H9 (cell line): ENCODE measurements at regions not wholly inside any gene's neighbourhood (a gene's known extent, or its start where the extent isn't known, plus 50 kb on each side); places are given as distances from the start of the nearest gene placed in this dataset.

Source experiments
- DNase-seq: peaks from one replicate; pipeline ENCODE4 v3.0.0-alpha.2; 2017
- H2AFZ ChIP-seq: one replicate; pipeline ENCODE4 v1.6.1; 2013; ENCODE audit warnings: mild to moderate bottlenecking, low read length, control low read depth, moderate library complexity
- H2AK5ac ChIP-seq: 2 replicates; pipeline ENCODE4 v1.6.1; 2013; ENCODE audit warnings: low read length, control low read depth, mixed read lengths; ENCODE audit not compliant: insufficient read length
- H2BK120ac ChIP-seq: one replicate; pipeline ENCODE4 v1.6.1; 2013; ENCODE audit warnings: low read depth, mild to moderate bottlenecking, low read length, control low read depth, inconsistent platforms; ENCODE audit not compliant: poor library complexity, severe bottlenecking
- H2BK12ac ChIP-seq: 2 replicates; pipeline ENCODE4 v1.6.1; 2013; ENCODE audit warnings: low read length, control low read depth, mixed read lengths, low read depth; ENCODE audit not compliant: insufficient read length
- H2BK15ac ChIP-seq: 2 replicates; pipeline ENCODE4 v1.6.1; 2013; ENCODE audit warnings: low read depth, low read length, control low read depth
- H2BK20ac ChIP-seq: one replicate; pipeline ENCODE4 v1.6.1; 2013; ENCODE audit warnings: low read depth, mild to moderate bottlenecking, low read length, control low read depth, inconsistent platforms; ENCODE audit not compliant: poor library complexity, severe bottlenecking
- H2BK5ac ChIP-seq: 2 replicates; pipeline ENCODE4 v1.6.1; 2013; ENCODE audit warnings: low read length, control low read depth, mixed read lengths; ENCODE audit not compliant: insufficient read length
- H3K14ac ChIP-seq: 2 replicates; pipeline ENCODE4 v1.6.1; 2013; ENCODE audit warnings: low read length, control low read depth; ENCODE audit not compliant: insufficient read depth
- H3K18ac ChIP-seq: 2 replicates; pipeline ENCODE4 v1.6.1; 2013; ENCODE audit warnings: low read depth, mild to moderate bottlenecking, mixed read lengths, low read length, control low read depth; ENCODE audit not compliant: insufficient read length
- H3K23ac ChIP-seq: 2 replicates; pipeline ENCODE4 v1.6.1; 2013; ENCODE audit warnings: low read length, control low read depth, mixed read lengths, low read depth; ENCODE audit not compliant: insufficient read length
- H3K23me2 ChIP-seq: 2 replicates; pipeline ENCODE4 v1.6.1; 2013; ENCODE audit warnings: low read depth, mild to moderate bottlenecking, mixed read lengths, low read length, control low read depth; ENCODE audit not compliant: insufficient read length, poor library complexity, severe bottlenecking
- H3K27ac ChIP-seq: 2 replicates; pipeline ENCODE4 v1.5.1; 2013; ENCODE audit warnings: low read length, control low read depth, mixed read lengths, low read depth; ENCODE audit not compliant: insufficient read length
- H3K27me3 ChIP-seq: 2 replicates; pipeline ENCODE4 v1.6.1; 2013; ENCODE audit warnings: low read length, control low read depth, inconsistent platforms; ENCODE audit not compliant: insufficient read depth
- H3K4ac ChIP-seq: 2 replicates; pipeline ENCODE4 v1.6.1; 2013; ENCODE audit warnings: low read depth, mild to moderate bottlenecking, control low read depth, inconsistent platforms, low read length, moderate library complexity
- H3K4me1 ChIP-seq: 2 replicates; pipeline ENCODE4 v1.6.1; 2013; ENCODE audit warnings: low read length, control low read depth, inconsistent platforms; ENCODE audit not compliant: insufficient read depth
- H3K4me2 ChIP-seq: 2 replicates; pipeline ENCODE4 v1.6.1; 2013; ENCODE audit warnings: low read length, control low read depth, mixed read lengths; ENCODE audit not compliant: insufficient read length, insufficient read depth
- H3K56ac ChIP-seq: 2 replicates; pipeline ENCODE4 v1.6.1; 2013; ENCODE audit warnings: low read depth, mild to moderate bottlenecking, mixed read lengths, low read length, control low read depth; ENCODE audit not compliant: insufficient read length
- H3K79me1 ChIP-seq: 2 replicates; pipeline ENCODE4 v1.6.1; 2013; ENCODE audit warnings: low read depth, mild to moderate bottlenecking, moderate library complexity, low read length, control low read depth, inconsistent platforms; ENCODE audit not compliant: insufficient read depth, poor library complexity, severe bottlenecking
- H3K79me2 ChIP-seq: 2 replicates; pipeline ENCODE4 v1.6.1; 2013; ENCODE audit warnings: low read length, control low read depth, inconsistent platforms; ENCODE audit not compliant: insufficient read depth
- H3K9ac ChIP-seq: 2 replicates; pipeline ENCODE4 v1.6.1; 2013; ENCODE audit warnings: low read length, control low read depth, mixed read lengths; ENCODE audit not compliant: insufficient read length; ENCODE audit errors: extremely low read depth
- H3K9me3 ChIP-seq: one replicate; pipeline ENCODE4 v1.6.1; 2013; ENCODE audit warnings: low read depth, low read length, inconsistent platforms; ENCODE audit not compliant: control insufficient read depth
- H3T11ph ChIP-seq: one replicate; pipeline ENCODE4 v1.6.1; 2013; ENCODE audit warnings: mild to moderate bottlenecking, low read length, control low read depth, inconsistent platforms
- H4K20me1 ChIP-seq: one replicate; pipeline ENCODE4 v1.6.1; 2013; ENCODE audit not compliant: control insufficient read depth, insufficient read length, insufficient read depth
- H4K5ac ChIP-seq: 2 replicates; pipeline ENCODE4 v1.6.1; 2013; ENCODE audit warnings: low read depth, mild to moderate bottlenecking, mixed read lengths, low read length, control low read depth; ENCODE audit not compliant: insufficient read length
- H4K8ac ChIP-seq: replicated peaks from 2 replicates; pipeline ENCODE4 v1.6.1; 2013; ENCODE audit warnings: low read length, control low read depth, mixed read lengths, low read depth; ENCODE audit not compliant: insufficient read length
- H4K91ac ChIP-seq: 2 replicates; pipeline ENCODE4 v1.6.1; 2013; ENCODE audit warnings: low read depth, mild to moderate bottlenecking, moderate library complexity, mixed read lengths, low read length, control low read depth; ENCODE audit not compliant: insufficient read length
- H3K27ac Mint-ChIP-seq, 3 experiments: 2 replicates in 2 of 3; 3 replicates in 1 of 3; pipeline ENCODE4 v1.8.0; 2020 to 2021; ENCODE audit warnings: mixed read lengths in 3 of 3, mild to moderate bottlenecking in 1 of 3, moderate library complexity in 1 of 3
- H3K27me3 Mint-ChIP-seq: 2 replicates; pipeline ENCODE4 v1.8.0; 2021; ENCODE audit warnings: low read depth, mild to moderate bottlenecking, moderate library complexity, mixed read lengths
- H3K36me3 Mint-ChIP-seq, 3 experiments: 2 replicates in 2 of 3; 3 replicates in 1 of 3; pipeline ENCODE4 v1.8.0; 2020 to 2021; ENCODE audit warnings: low read depth in 3 of 3, mixed read lengths in 3 of 3; ENCODE audit not compliant: insufficient read depth in 1 of 3
- H3K4me1 Mint-ChIP-seq, 2 experiments: 2 replicates each; pipeline ENCODE4 v1.8.0; 2020; ENCODE audit warnings: mixed read lengths in 2 of 2
- H3K4me3 Mint-ChIP-seq, 2 experiments: 2 replicates in 1 of 2; 3 replicates in 1 of 2; pipeline ENCODE4 v1.8.0; 2020 to 2021; ENCODE audit warnings: mild to moderate bottlenecking in 2 of 2, mixed read lengths in 2 of 2, moderate library complexity in 1 of 2
- H3K9me3 Mint-ChIP-seq, 2 experiments: 2 replicates in 1 of 2; 3 replicates in 1 of 2; pipeline ENCODE4 v1.8.0; 2020; ENCODE audit warnings: mild to moderate bottlenecking in 2 of 2, mixed read lengths in 2 of 2, moderate library complexity in 1 of 2
- CTCF ChIP-seq: fragments of 200-600 bp; sonication (generic); conservative IDR thresholded peaks from 3 replicates; pipeline ENCODE4 v1.8.0; 2021; ENCODE audit warnings: antibody characterized with exemption, mild to moderate bottlenecking
- WGBS: extraction: QIAGEN DNeasy Blood & Tissue Kit; methylation state at CpG from one replicate; pipeline ENCODE4 v1.1.7; 2013; ENCODE audit warnings: missing lambda C conversion rate, low lambda C conversion rate, mixed read lengths; ENCODE audit not compliant: insufficient read length; ENCODE audit errors: extremely low coverage; 5-methylcytosine and 5-hydroxymethylcytosine counted together

GRCh38 chr3:177591379-177591778 lies 394.1 kb upstream of the TBL1XR1 start:
- H3K23me2 ChIP-seq, result no peaks in the 10 kb centered on the region
- no peaks in the 10 kb centered on the region for H3K9me3 ChIP-seq
- H3K56ac ChIP-seq, result no peak overlapping the region
- H4K91ac ChIP-seq, result no peak overlapping the region
- no peak overlapping the region for H4K5ac ChIP-seq
- no peaks in the 10 kb centered on the region; the same call in 1 of the 2 replicates for H3K4me1 ChIP-seq
- no peak overlapping the region; the same call in 1 of the 2 replicates for H3K14ac ChIP-seq
- no peak overlapping the region for H2BK5ac ChIP-seq
- peaks cover 2 to 11% (median 5%) of the 10 kb centered on the region in 3 experiments; a peak in 5 of 7 replicates for H3K36me3 Mint-ChIP-seq
- H3K79me1 ChIP-seq, result no peaks in the 10 kb centered on the region
- no peak for TF ChIP-seq CTCF
- no peak overlapping the region for H3T11ph ChIP-seq
- H3K9me3 Mint-ChIP-seq, result peaks cover 7 to 15% of the 10 kb centered on the region in 2 experiments
- H2AK5ac ChIP-seq, result no peak overlapping the region
- H3K27ac Mint-ChIP-seq, result peak overlapping the region in 1 of 3 experiments; percentile 89; a peak in 2 of 7 replicates
- no peak overlapping the region for H3K23ac ChIP-seq
- DNase-seq, result no peak
- no peak overlapping the region for H4K8ac ChIP-seq
- no peak overlapping the region for H2BK20ac ChIP-seq
- H3K18ac ChIP-seq, result no peak overlapping the region
- H4K20me1 ChIP-seq, result no peaks in the 10 kb centered on the region
- no peak overlapping the region for H3K9ac ChIP-seq
- H3K4me1 Mint-ChIP-seq, result peaks cover 15 to 23% of the 10 kb centered on the region in 2 experiments
- H2BK15ac ChIP-seq, result no peak overlapping the region
- no peak overlapping the region for H2BK120ac ChIP-seq
- no peak overlapping the region for H2BK12ac ChIP-seq
- no CpG with 5 or more reads among the region's 4 CpGs for WGBS
- no peaks in the 10 kb centered on the region for H3K27me3 ChIP-seq
- no peaks in the 10 kb centered on the region for H3K79me2 ChIP-seq
- no peaks in the 10 kb centered on the region; the same call in 1 of the 2 replicates for H3K27me3 Mint-ChIP-seq
- no peak overlapping the region for H3K4ac ChIP-seq
- no peak overlapping the region for H2AFZ ChIP-seq
- no peak overlapping the region for H3K4me2 ChIP-seq
- no peak overlapping the region for H3K4me3 Mint-ChIP-seq
- no peak overlapping the region for H3K27ac ChIP-seq
